ENCODE measurements at regions not wholly inside any gene's neighbourhood (a gene's known extent, or its start where the extent isn't known, plus 50 kb on each side); places are given as distances from the start of the nearest gene placed in this dataset.
A peak's percentile ranks its signal among the peaks of the same experiment; 100 is the strongest.

GRCh38 chr3:72490688-72491435 lies 357.4 kb downstream of the SHQ1 start:
- no peak for TF ChIP-seq CTCF (conservative IDR thresholded peaks at IDR 0.05; ENCODE audit: low read depth, low read length)
- DNase-seq (ENCODE audit: low read depth) = no peak
- H3K4me3 ChIP-seq (ENCODE audit: low read depth, low read length) = no peak overlapping the region

- no peak overlapping the region for H3K4me3 ChIP-seq (ENCODE audit: low read depth, low read length)
- DNase-seq (ENCODE audit: low read depth) = no peak
- TF ChIP-seq CTCF (conservative IDR thresholded peaks at IDR 0.05; ENCODE audit: low read depth, low read length) = no peak
These were observed 358.3 kb downstream of the SHQ1 start for GRCh38 chr3:72489901-72490300.

GRCh38 chr3:72488738-72489035 lies 359.6 kb downstream of the SHQ1 start:
- peak; percentile 9 for DNase-seq (ENCODE audit: low read depth)
- no peak overlapping the region for H3K4me3 ChIP-seq (ENCODE audit: low read depth, low read length)
- TF ChIP-seq CTCF (conservative IDR thresholded peaks at IDR 0.05; ENCODE audit: low read depth, low read length) = no peak

- no peak for TF ChIP-seq CTCF (conservative IDR thresholded peaks at IDR 0.05; ENCODE audit: low read depth, low read length)
- DNase-seq (ENCODE audit: low read depth) = no peak
- H3K4me3 ChIP-seq (ENCODE audit: low read depth, low read length) = no peak overlapping the region
These were observed 360.1 kb downstream of the SHQ1 start for GRCh38 chr3:72487946-72488737.

- DNase-seq (ENCODE audit: low read depth) = peak; percentile 66
These were observed 361.0 kb downstream of the SHQ1 start for GRCh38 chr3:72487078-72487765.

GRCh38 chr3:72485641-72486040 lies 362.6 kb downstream of the SHQ1 start:
- no peak for TF ChIP-seq CTCF (conservative IDR thresholded peaks at IDR 0.05; ENCODE audit: low read depth, low read length)
- no peak overlapping the region for H3K4me3 ChIP-seq (ENCODE audit: low read depth, low read length)
- DNase-seq (ENCODE audit: low read depth) = no peak

More at GRCh38 chr3:72487078-72487765, 361.0 kb downstream of the SHQ1 start:
- no peak for TF ChIP-seq CTCF (conservative IDR thresholded peaks at IDR 0.05; ENCODE audit: low read depth, low read length)
- H3K4me3 ChIP-seq (ENCODE audit: low read depth, low read length) = no peak overlapping the region
